Urinary bladder (tissue), 3 donors: ENCODE measurements at regions not wholly inside any gene's neighbourhood (a gene's known extent, or its start where the extent isn't known, plus 50 kb on each side); places are given as distances from the start of the nearest gene placed in this dataset.

ENCODE experiments used
- DNase-seq: peaks from one replicate; pipeline ENCODE4 v3.0.0-alpha.2; 2015; ENCODE audit errors: extremely low spot score
- H3K27ac ChIP-seq: one replicate; pipeline ENCODE4 v1.5.1; 2013; ENCODE audit warnings: low read depth, mild to moderate bottlenecking, moderate library complexity
- H3K36me3 ChIP-seq: one replicate; pipeline ENCODE4 v1.6.1; 2013; ENCODE audit warnings: mild to moderate bottlenecking, moderate library complexity; ENCODE audit not compliant: insufficient read depth
- H3K4me1 ChIP-seq: one replicate; pipeline ENCODE4 v1.6.1; 2013; ENCODE audit warnings: mild to moderate bottlenecking, moderate library complexity; ENCODE audit not compliant: insufficient read depth
- H3K4me3 ChIP-seq: one replicate; pipeline ENCODE4 v1.5.1; 2013; ENCODE audit warnings: low read depth, low read length
- WGBS: extraction: QIAGEN DNeasy Blood & Tissue Kit; methylation state at CpG from one replicate; pipeline ENCODE4 v1.1.7; 2013; 5-methylcytosine and 5-hydroxymethylcytosine counted together
- donor health status: healthy with polysubstance abuse.
- donor health status: healthy.

DNA sequence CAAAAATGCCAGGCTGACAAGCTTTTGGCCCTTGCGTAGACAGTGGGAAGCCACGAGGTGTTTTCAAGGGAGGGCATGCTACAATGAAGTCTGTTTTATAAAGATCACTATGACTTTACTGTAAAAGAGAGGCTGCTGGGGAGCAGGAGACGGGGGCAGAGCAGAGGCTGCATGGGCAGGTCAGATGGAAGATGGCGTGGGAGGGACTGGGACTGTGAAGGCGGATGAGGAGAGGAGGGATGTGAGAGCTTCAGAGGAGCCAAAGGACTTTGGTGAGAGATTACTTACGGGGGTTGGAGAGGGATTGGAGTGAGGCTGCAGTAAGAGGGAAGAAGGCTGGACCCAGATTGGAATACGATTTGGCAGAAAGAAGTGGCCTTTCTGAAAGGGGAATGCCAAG, 86.6 kb upstream of the PCBD1 start:
- no peaks in the 10 kb centered on the region for H3K36me3 ChIP-seq
- no peak overlapping the region for H3K4me3 ChIP-seq
- no peaks in the 10 kb centered on the region for H3K4me1 ChIP-seq
- no peak overlapping the region for H3K27ac ChIP-seq
- DNase-seq: no peak
- 71% methylated on average over 7 of the region's 7 CpGs for WGBS

DNA sequence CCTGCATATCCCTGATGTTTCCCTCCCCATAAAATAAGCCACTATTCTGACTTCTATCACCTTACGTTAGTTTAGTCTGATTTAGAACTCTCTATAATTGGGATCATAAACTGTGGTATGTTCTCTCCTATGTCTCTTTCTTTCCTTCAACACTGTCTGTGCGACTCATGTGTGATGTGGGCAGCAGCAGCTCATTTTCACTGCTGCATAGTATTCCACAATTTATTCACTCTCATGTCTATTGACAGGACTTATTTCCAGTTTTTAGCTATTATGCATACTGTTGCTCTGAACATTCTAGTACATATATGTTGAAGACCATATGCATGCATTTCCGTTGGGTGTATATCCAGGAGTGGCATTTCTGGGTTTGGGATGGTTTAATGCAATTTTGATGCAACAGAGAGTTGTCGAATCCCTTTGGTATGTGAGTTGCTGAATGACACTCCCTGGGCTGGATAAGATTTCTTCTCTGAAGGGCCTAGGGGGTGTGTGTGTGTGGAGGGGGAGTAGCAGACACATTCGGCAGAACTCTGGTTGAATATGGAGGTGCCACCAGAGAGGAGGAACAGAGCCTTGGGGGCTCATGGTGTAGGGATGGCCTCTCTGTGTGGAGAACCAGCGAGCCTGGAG, 87.8 kb upstream of the PCBD1 start:
- no peak overlapping the region for H3K27ac ChIP-seq

DNA sequence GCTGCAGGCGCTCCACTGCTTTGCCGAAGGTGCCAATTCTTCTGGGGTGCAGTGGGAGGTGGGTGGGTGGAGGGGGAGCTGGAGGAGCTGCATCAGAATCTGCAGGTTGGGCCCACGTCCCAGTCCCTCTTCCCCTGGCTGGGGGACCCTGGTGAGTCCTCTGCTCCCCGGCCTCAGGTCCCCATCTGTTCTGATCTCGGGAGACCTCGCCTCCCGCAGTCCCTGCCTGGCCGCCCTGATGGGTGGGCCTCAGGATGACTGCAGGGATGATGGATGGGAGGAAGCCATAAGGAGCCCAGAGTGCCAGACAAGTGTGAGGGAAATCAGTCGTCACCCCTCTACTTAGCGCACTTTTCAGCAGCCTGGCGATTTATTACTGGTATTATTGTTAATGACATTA, 89.3 kb upstream of the PCBD1 start:
- WGBS: 75% methylated on average over 11 of the region's 11 CpGs
- Histone ChIP-seq H3K4me1 (no peaks in the 10 kb centered on the region), H3K27ac (no peak overlapping the region), H3K4me3 (no peak overlapping the region), H3K36me3 (no peaks in the 10 kb centered on the region)
- no peak for DNase-seq

More for the DNA sequence above, 87.8 kb upstream of the PCBD1 start:
- WGBS: 93% methylated on average over 6 of the region's 6 CpGs
- no peaks in the 10 kb centered on the region for H3K4me1 ChIP-seq
- no peaks in the 10 kb centered on the region for H3K36me3 ChIP-seq
- no peak overlapping the region for H3K4me3 ChIP-seq
- DNase-seq: no peak

- 87% methylated on average over 6 of the region's 6 CpGs for WGBS
- DNase-seq: no peak
- Histone ChIP-seq H3K36me3 (no peaks in the 10 kb centered on the region), H3K4me1 (no peaks in the 10 kb centered on the region), H3K4me3 (no peak overlapping the region), H3K27ac (no peak overlapping the region)
Measured at GRCh38 chr10:70978181-70978580, 89.8 kb upstream of the PCBD1 start.

- no peak for DNase-seq
- no peaks in the 10 kb centered on the region for H3K36me3 ChIP-seq
- H3K4me3 ChIP-seq: no peak overlapping the region
- WGBS: 51% methylated on average over 8 of the region's 8 CpGs
- no peaks in the 10 kb centered on the region for H3K4me1 ChIP-seq
- H3K27ac ChIP-seq: no peak overlapping the region
Measured at GRCh38 chr10:70978816-70979480, 90.6 kb upstream of the PCBD1 start.

DNA sequence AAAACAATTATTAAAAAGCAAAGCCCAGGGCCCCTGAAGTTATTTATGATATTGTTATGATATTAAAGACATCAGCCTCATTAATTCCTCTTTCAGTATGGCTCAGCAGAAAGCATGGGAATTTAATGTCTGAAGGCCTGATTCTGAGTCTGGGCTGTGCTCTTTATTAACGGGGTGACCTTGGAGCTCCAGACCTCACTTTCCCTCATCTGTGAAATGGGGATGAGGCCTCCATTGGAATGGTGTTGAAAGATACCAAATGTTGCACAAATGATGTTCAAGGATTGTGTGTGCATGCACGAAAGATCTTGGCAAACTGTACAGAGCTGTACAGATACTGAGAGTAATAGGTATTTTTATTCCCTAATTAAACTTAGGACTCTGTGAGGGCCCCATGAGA, 92.3 kb upstream of the PCBD1 start:
- no peak for DNase-seq
- Histone ChIP-seq H3K27ac (no peak overlapping the region), H3K4me3 (no peak overlapping the region), H3K36me3 (no peaks in the 10 kb centered on the region), H3K4me1 (no peaks in the 10 kb centered on the region)
- WGBS: 89% methylated on average over 2 of the region's 2 CpGs

DNA sequence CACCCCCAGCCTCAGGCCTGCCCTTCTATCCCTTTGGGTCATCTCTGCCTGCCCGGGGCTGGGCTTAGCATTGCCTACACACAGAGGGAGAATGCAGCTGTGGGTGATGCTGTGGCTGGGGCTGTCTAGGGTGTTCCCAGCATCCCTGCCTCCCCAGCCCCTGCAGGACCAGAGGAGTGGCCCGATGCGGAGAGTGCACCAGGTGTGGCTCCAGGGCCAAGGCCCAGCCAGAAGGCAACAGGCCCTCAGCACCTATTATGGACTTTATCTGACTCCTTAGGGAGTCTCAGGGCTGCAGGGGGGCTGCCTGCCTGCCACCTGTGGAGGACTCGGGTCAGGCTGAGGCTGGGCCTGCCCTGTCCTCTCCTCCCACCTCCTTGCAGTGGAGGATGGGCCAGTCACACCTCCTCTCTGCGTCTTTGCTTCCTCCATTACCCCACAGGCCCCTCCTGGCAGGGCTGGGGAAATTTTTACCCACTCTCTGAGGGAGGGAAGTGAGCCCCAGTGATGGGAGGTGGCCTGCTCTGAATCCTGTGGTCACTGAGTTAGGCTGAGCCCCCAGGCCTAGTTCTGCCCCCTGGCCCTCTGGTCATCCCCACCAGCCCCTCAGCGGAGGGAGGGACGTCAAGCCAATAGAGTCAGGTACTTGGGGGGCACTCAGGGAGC, 92.9 kb upstream of the PCBD1 start:
- H3K27ac ChIP-seq: no peak overlapping the region
- no peaks in the 10 kb centered on the region for H3K36me3 ChIP-seq
- H3K4me1 ChIP-seq: no peaks in the 10 kb centered on the region
- DNase-seq: no peak
- WGBS: 87% methylated on average over 7 of the region's 7 CpGs
- H3K4me3 ChIP-seq: no peak overlapping the region

DNA sequence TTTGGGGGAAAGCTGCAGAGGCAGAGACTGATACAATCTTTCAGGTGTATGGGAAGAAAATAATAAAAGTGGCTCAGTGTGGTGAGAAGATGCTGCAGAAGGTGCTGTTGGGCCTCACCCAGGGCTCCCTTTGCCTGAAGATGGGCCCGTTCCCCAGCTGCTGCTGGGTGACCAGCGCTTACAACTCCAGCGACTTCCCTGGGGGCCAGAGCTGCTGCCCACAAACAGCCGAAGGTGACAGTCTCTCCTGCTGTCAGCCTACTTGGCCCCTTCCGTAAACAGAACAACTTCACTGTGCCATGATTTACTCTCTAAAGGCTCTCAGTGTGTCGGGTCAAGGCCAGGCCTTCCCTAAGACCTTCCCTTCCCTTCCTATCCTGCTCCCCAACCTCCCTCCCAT, 93.6 kb upstream of the PCBD1 start:
- no peak overlapping the region for H3K4me3 ChIP-seq
- no peaks in the 10 kb centered on the region for H3K4me1 ChIP-seq
- no peak for DNase-seq
- 94% methylated on average over 6 of the region's 6 CpGs for WGBS
- no peak overlapping the region for H3K27ac ChIP-seq
- no peaks in the 10 kb centered on the region for H3K36me3 ChIP-seq

DNA sequence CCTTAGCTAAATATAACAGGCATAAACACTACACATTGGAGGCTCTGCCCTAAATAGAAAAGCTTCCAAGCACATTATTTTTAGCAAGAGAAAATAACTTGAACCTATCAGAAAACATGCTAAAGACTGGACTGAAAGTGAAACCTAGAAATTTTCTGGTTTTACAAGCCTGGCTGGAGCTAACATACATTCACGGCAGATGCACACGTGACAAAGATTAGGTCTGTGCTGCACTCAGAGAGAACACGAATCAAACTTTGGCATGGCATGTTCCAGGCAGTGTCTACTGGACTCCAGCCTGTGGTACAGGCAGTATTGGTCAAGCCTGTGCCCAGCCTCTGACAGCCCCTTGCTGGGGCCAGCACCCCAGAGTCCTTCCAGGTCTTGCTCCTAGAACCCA, 94.1 kb upstream of the PCBD1 start:
- Histone ChIP-seq H3K27ac (no peak overlapping the region), H3K4me3 (no peak overlapping the region), H3K4me1 (no peaks in the 10 kb centered on the region), H3K36me3 (no peaks in the 10 kb centered on the region)
- DNase-seq: no peak
- 48% methylated on average over 3 of the region's 3 CpGs for WGBS

GRCh38 chr10:70984986-70985722, 96.8 kb upstream of the PCBD1 start:
- 65% methylated on average over 8 of the region's 8 CpGs for WGBS
- no peak overlapping the region for H3K4me3 ChIP-seq
- H3K4me1 ChIP-seq: no peaks in the 10 kb centered on the region
- H3K27ac ChIP-seq: no peak overlapping the region
- peak; percentile 32 for DNase-seq
- no peaks in the 10 kb centered on the region for H3K36me3 ChIP-seq

GRCh38 chr10:70985824-70986622, 97.7 kb upstream of the PCBD1 start:
- DNase-seq: peak; percentile 15
- H3K4me1 ChIP-seq: no peaks in the 10 kb centered on the region
- H3K4me3 ChIP-seq: no peak overlapping the region
- WGBS: 74% methylated on average over 13 of the region's 13 CpGs
- H3K36me3 ChIP-seq: no peaks in the 10 kb centered on the region
- H3K27ac ChIP-seq: no peak overlapping the region

DNA sequence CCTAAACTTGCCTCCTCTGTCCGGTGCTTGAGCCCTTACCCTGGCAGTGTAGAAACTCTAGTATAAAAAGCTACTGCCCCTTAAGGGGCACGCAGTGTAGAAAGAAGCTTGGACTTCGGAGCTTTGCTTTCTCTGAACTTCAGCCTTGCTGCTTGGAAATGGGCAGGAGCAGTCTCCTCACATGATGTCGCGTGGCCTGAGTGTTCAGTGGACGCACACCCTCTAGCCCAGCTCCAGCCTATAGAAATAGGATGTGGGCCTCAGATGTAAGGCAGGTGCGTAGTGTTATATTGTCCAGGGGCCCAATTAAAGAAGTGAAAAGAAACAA, 98.2 kb upstream of the PCBD1 start:
- Histone ChIP-seq H3K36me3 (no peaks in the 10 kb centered on the region), H3K4me1 (no peaks in the 10 kb centered on the region), H3K4me3 (no peak overlapping the region), H3K27ac (no peak overlapping the region)
- DNase-seq: no peak
- WGBS: 92% methylated on average over 7 of the region's 7 CpGs

DNA sequence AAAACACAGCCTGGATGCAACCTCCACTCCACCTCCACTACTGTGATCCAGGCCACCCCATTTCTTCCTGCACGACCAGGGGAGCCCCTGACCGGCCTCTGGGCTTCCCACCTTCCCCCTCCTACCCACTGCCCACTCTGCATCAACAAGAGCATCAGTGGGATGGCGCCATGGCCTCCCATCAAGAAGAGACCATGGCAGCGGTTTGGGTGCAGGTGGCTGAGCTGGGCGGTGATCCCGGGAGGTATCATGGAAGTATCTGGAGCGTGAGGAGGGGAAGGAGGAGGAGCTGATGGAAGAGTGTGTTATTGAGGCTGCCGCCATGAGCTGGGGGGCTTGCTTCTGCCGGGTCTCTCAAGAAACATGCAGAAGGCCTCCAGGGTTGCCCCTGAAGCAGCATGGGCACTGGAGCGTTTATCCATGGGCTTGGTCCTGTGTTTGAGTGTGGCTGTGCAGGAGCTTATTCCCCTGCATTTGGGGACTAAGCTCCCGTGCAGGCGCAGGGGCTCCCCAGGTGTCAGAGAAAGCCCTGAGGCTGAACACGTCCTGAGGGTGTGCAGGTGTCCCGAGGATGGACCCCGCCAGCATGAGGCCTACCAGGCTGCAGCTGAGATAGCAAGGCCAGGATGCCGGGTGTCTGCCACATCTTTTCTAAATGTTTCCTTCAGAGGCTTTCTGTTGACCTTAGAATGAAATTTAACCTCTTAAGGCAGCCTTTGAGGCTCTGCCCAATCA, 99.2 kb upstream of the PCBD1 start:
- DNase-seq: no peak
- no peak overlapping the region for H3K4me3 ChIP-seq
- no peak overlapping the region for H3K27ac ChIP-seq
- no peaks in the 10 kb centered on the region for H3K36me3 ChIP-seq
- H3K4me1 ChIP-seq: no peaks in the 10 kb centered on the region
- 92% methylated on average over 16 of the region's 16 CpGs for WGBS
